ENCODE measurements at regions not wholly inside any gene's neighbourhood (a gene's known extent, or its start where the extent isn't known, plus 50 kb on each side); places are given as distances from the start of the nearest gene placed in this dataset.
"Not testable (repeated sequence)": the region's sequence is repeated elsewhere in the genome, so short reads cannot be mapped to it uniquely, and the experiment has no call there.

DNA sequence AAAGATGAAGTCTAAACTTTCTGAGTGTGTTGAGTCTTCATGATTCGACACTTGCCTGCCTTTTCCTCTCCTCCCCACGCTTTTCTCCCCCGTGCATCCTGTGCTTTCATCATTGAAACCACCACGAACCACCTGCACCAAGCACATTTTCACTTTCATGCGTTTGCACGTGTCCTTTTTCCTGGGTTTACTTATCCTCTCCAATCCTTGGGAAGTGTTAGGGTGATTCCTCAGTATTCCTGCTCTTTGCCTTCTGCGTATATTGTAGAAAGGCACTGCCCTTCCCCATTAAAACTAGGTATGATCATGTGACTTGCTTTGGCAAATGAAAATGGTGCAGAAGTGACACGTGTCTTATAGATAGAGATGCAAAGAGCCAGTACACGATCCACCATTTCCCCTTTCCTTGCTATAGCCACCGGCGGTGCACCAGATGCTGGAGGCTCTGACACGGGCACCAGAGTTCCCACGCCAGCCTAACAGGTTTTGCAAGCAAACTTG lies 106.6 kb downstream of the BRMS1L start:
- DNase-seq, result peak; percentile 48

DNA sequence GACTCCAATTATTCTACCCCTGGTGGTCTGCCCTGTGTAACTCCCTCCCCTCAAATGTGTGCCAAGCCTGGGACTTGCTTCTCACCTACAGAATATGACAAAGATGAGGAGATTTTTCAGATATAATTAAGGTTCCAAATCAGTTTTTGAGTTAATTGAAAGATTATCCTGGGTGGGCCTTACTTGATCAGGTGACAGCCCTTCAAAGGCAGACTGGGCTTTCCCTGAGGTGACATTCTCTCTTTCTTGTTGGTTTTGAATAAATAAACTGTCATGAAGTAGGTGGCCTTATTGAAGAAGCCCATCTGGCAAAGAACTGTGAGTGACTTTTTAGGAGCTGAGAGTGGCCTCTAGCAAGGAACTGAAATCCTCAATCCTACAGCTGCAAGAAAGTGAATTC lies 106.0 kb downstream of the BRMS1L start:
- DNase-seq, result no peak

- DNase-seq, result no peak
Observed at GRCh38 chr14:35931346-35931745, 105.2 kb downstream of the BRMS1L start.

- DNase-seq, result no peak
Observed at GRCh38 chr14:35929186-35929585, 103.0 kb downstream of the BRMS1L start.

- no peak for DNase-seq
Observed at GRCh38 chr14:35927727-35928126, 101.6 kb downstream of the BRMS1L start.

GRCh38 chr14:35925319-35925718 lies 99.2 kb downstream of the BRMS1L start:
- DNase-seq, result no peak

DNA sequence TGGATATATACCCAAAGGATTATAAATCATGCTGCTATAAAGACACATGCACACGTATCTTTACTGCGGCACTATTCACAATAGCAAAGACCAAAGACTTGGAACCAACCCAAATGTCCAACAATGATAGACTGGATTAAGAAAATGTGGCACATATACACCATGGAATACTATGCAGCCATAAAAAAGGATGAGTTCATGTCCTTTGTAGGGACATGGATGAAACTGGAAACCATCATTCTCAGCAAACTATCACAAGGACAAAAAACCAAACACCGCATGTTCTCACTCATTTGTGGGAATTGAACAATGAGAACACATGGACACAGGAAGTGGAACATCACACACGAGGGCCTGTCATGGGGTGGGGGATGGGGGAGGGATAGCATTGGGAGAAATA lies 96.5 kb downstream of the BRMS1L start:
- DNase-seq, result not testable (repeated sequence)

- no peak for DNase-seq
Observed at GRCh38 chr14:35921745-35922144, 95.6 kb downstream of the BRMS1L start.
